Endodermal cell (in vitro differentiated cells): ENCODE measurements at regions not wholly inside any gene's neighbourhood (a gene's known extent, or its start where the extent isn't known, plus 50 kb on each side); places are given as distances from the start of the nearest gene placed in this dataset.

Experiments
- DNase-seq: peaks from one replicate; pipeline ENCODE4 v3.0.0-alpha.2; 2017
- H3K27ac ChIP-seq: 2 replicates; pipeline ENCODE4 v1.5.1; 2013; ENCODE audit warnings: mild to moderate bottlenecking, low read depth, low read length, moderate library complexity
- H3K27me3 ChIP-seq: 2 replicates; pipeline ENCODE4 v1.6.1; 2013; ENCODE audit warnings: mild to moderate bottlenecking, low read length, moderate library complexity; ENCODE audit not compliant: insufficient read depth, control insufficient read depth, poor library complexity, severe bottlenecking
- H3K36me3 ChIP-seq: 2 replicates; pipeline ENCODE4 v1.7.0; 2013; ENCODE audit warnings: mild to moderate bottlenecking, low read length, moderate library complexity; ENCODE audit not compliant: control insufficient read depth, insufficient read depth
- H3K4me1 ChIP-seq: one replicate; pipeline ENCODE4 v1.7.0; 2013; ENCODE audit warnings: low read length; ENCODE audit not compliant: control insufficient read depth, insufficient read depth
- H3K4me3 ChIP-seq: 2 replicates; pipeline ENCODE4 v1.5.1; 2013; ENCODE audit warnings: mild to moderate bottlenecking, low read length, moderate library complexity
- H3K9ac ChIP-seq: 2 replicates; pipeline ENCODE4 v1.6.1; 2013; ENCODE audit warnings: mild to moderate bottlenecking, low read length, moderate library complexity; ENCODE audit not compliant: poor library complexity, severe bottlenecking; ENCODE audit errors: extremely low read depth
- H3K9me3 ChIP-seq: 2 replicates; pipeline ENCODE4 v1.6.1; 2013; ENCODE audit warnings: mild to moderate bottlenecking, low read length, moderate library complexity; ENCODE audit not compliant: control insufficient read depth
- H3K27ac Mint-ChIP-seq: 2 replicates; pipeline ENCODE4 v1.8.0; 2020; ENCODE audit warnings: mixed read lengths
- H3K27me3 Mint-ChIP-seq: 2 replicates; pipeline ENCODE4 v1.8.0; 2021; ENCODE audit warnings: mild to moderate bottlenecking, mixed read lengths; ENCODE audit not compliant: insufficient read depth
- H3K36me3 Mint-ChIP-seq: 2 replicates; pipeline ENCODE4 v1.8.0; 2020; ENCODE audit warnings: low read depth, mixed read lengths
- H3K4me1 Mint-ChIP-seq: 2 replicates; pipeline ENCODE4 v1.8.0; 2020; ENCODE audit warnings: mixed read lengths
- H3K4me3 Mint-ChIP-seq: 2 replicates; pipeline ENCODE4 v1.8.0; 2020; ENCODE audit warnings: mild to moderate bottlenecking, moderate library complexity, mixed read lengths
- H3K9me3 Mint-ChIP-seq: 2 replicates; pipeline ENCODE4 v1.8.0; 2020; ENCODE audit warnings: mild to moderate bottlenecking, mixed read lengths
- CTCF ChIP-seq: fragments of 200-600 bp; sonication (generic); conservative IDR thresholded peaks from 2 replicates; pipeline ENCODE4 v1.5.0; 2021; ENCODE audit warnings: antibody characterized with exemption, mild to moderate bottlenecking
- WGBS, 2 experiments: methylation state at CpG; one replicate each; pipeline versions ENCODE4 v1.1.5 to v1.1.7; 2013; ENCODE audit warnings: missing lambda C conversion rate in 2 of 2, mixed read lengths in 1 of 2; ENCODE audit not compliant: insufficient coverage in 1 of 2, insufficient read length in 1 of 2; 5-methylcytosine and 5-hydroxymethylcytosine counted together

GRCh38 chr13:80633251-80633650 is 292.3 kb upstream of the SPRY2 start:
- Mint-ChIP-seq H3K4me1 (peaks cover 11% of the 10 kb centered on the region), H3K4me3 (no peak overlapping the region), H3K27ac (no peak overlapping the region), H3K36me3 (no peaks in the 10 kb centered on the region), H3K27me3 (peaks cover 14% of the 10 kb centered on the region), H3K9me3 (no peaks in the 10 kb centered on the region)
- Histone ChIP-seq H3K9ac (no peak overlapping the region), H3K9me3 (no peaks in the 10 kb centered on the region), H3K27me3 (peaks cover 30% of the 10 kb centered on the region), H3K36me3 (no peaks in the 10 kb centered on the region), H3K27ac (no peak overlapping the region), H3K4me3 (no peak overlapping the region), H3K4me1 (peaks cover 6% of the 10 kb centered on the region)
- no peak for DNase-seq
- no peak for TF ChIP-seq CTCF
- WGBS, 2 experiments: 82% methylated on average over 1 of the region's 1 CpG; no CpG with 5 or more reads in 1 of the 2 experiments

GRCh38 chr13:80630685-80631121 is 289.8 kb upstream of the SPRY2 start:
- TF ChIP-seq CTCF: no peak
- WGBS, 2 experiments: 90 to 95% methylated on average over 2 to 3 of the region's 3 CpGs
- Histone ChIP-seq H3K4me1 (peaks cover 6% of the 10 kb centered on the region), H3K27ac (no peak overlapping the region), H3K36me3 (no peaks in the 10 kb centered on the region), H3K27me3 (peaks cover 45% of the 10 kb centered on the region), H3K9ac (no peak overlapping the region), H3K9me3 (no peaks in the 10 kb centered on the region), H3K4me3 (no peak overlapping the region)
- Mint-ChIP-seq H3K4me1 (peaks cover 11% of the 10 kb centered on the region), H3K27ac (no peak overlapping the region), H3K36me3 (no peaks in the 10 kb centered on the region), H3K4me3 (no peak overlapping the region), H3K27me3 (peaks cover 13% of the 10 kb centered on the region), H3K9me3 (no peaks in the 10 kb centered on the region)
- DNase-seq: no peak

GRCh38 chr13:80618781-80619180 is 277.9 kb upstream of the SPRY2 start:
- Mint-ChIP-seq H3K9me3 (no peaks in the 10 kb centered on the region), H3K27ac (no peak overlapping the region), H3K4me1 (no peaks in the 10 kb centered on the region), H3K36me3 (no peaks in the 10 kb centered on the region), H3K4me3 (no peak overlapping the region), H3K27me3 (no peaks in the 10 kb centered on the region)
- WGBS, 2 experiments: no CpG with 5 or more reads among the region's 1 CpG
- no peaks in the 10 kb centered on the region for H3K27me3 ChIP-seq
- H3K9ac ChIP-seq: no peak overlapping the region
- H3K36me3 ChIP-seq: no peaks in the 10 kb centered on the region
- TF ChIP-seq CTCF: no peak
- H3K4me1 ChIP-seq: no peaks in the 10 kb centered on the region
- H3K9me3 ChIP-seq: no peaks in the 10 kb centered on the region
- H3K4me3 ChIP-seq: no peak overlapping the region
- no peak overlapping the region for H3K27ac ChIP-seq
- DNase-seq: no peak
